ENCODE measurements at regions not wholly inside any gene's neighbourhood (a gene's known extent, or its start where the extent isn't known, plus 50 kb on each side); places are given as distances from the start of the nearest gene placed in this dataset.
"Not testable (repeated sequence)": the region's sequence is repeated elsewhere in the genome, so short reads cannot be mapped to it uniquely, and the experiment has no call there.

DNA sequence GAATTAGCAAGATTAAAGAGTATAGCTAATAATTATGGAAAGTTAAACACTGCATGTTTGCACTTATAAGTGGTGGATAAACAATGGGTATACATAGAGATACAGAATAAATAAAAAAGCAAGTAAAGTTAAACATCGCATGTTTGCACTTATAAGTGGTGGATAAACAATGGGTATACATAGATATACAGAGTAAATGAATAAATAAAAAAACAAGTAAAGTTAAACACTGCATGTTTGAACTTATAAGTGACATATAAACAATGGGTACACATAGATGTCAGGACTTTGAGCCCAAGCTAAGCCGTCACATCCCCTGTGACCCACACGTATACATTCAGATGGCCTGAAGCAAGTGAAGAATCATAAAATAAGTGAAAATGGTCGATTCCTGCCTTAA is 1533.3 kb upstream of the SPRY2 start:
- DNase-seq = no peak
- Histone ChIP-seq H4K20me1 (ENCODE audit: insufficient read depth, low read length) (no peaks in the 10 kb centered on the region), H3K27me3 (ENCODE audit: control insufficient read depth in 2 of 2, insufficient read depth in 2 of 2, low read length in 2 of 2) (no peaks in the 10 kb centered on the region), H3K4me3 (replicated peaks in 1 of 3; ENCODE audit: low read depth in 2 of 3, low read length in 3 of 3) (no peak overlapping the region), H3K9me3 (replicated peaks in 1 of 2; ENCODE audit: control insufficient read depth in 1 of 2, insufficient read depth in 1 of 2, low read length in 2 of 2) (no peaks in the 10 kb centered on the region), H3K36me3 (replicated peaks in 1 of 2; ENCODE audit: control insufficient read depth in 1 of 2, insufficient read depth in 2 of 2, low read length in 2 of 2) (no peaks in the 10 kb centered on the region), H2AFZ (ENCODE audit: insufficient read depth, low read depth, low read length, poor library complexity, severe bottlenecking) (no peak overlapping the region), H3K9ac (ENCODE audit: insufficient read depth, low read length, poor library complexity, severe bottlenecking) (no peak overlapping the region), H3K27ac (ENCODE audit: low read depth in 1 of 2, low read length in 2 of 2) (no peak overlapping the region), H3K4me2 (replicated peaks; ENCODE audit: extremely low read depth, low read length, poor library complexity, severe bottlenecking) (no peak overlapping the region), H3K79me2 (ENCODE audit: insufficient read depth, low read length) (no peaks in the 10 kb centered on the region), H3K4me1 (ENCODE audit: control insufficient read depth in 1 of 2, insufficient read depth in 2 of 2, low read length in 2 of 2) (no peaks in the 10 kb centered on the region)
- no peaks in the 10 kb centered on the region for H3K4me1 Mint-ChIP-seq
- H3K9me3 Mint-ChIP-seq = peaks cover 0 to 8% (median 2%) of the 10 kb centered on the region in 7 donors
- WGBS (ENCODE audit: insufficient coverage) = 43% methylated on average over 2 of the region's 4 CpGs
- no peak overlapping the region for H3K27ac Mint-ChIP-seq
- intact Hi-C loops (cut with micrococcal nuclease) = no loop called here
- no peak overlapping the region for H3K4me3 Mint-ChIP-seq
- no peaks in the 10 kb centered on the region for H3K27me3 Mint-ChIP-seq (ENCODE audit: low read depth in 3 of 3)
- TF ChIP-seq CTCF (IDR thresholded peaks at IDR 0.05) = no peak
- no peaks in the 10 kb centered on the region for H3K36me3 Mint-ChIP-seq

- H3K27ac ChIP-seq (ENCODE audit: low read depth in 1 of 2, low read length in 2 of 2) = no peak overlapping the region
- Mint-ChIP-seq H3K4me1 (no peaks in the 10 kb centered on the region), H3K36me3 (no peaks in the 10 kb centered on the region), H3K27ac (no peak overlapping the region), H3K9me3 (peaks cover 2 to 18% (median 8%) of the 10 kb centered on the region in 7 donors), H3K27me3 (ENCODE audit: low read depth in 3 of 3) (no peaks in the 10 kb centered on the region), H3K4me3 (no peak overlapping the region)
- no peaks in the 10 kb centered on the region for H3K4me1 ChIP-seq (ENCODE audit: control insufficient read depth in 1 of 2, insufficient read depth in 2 of 2, low read length in 2 of 2)
- no peak overlapping the region for H3K9ac ChIP-seq (ENCODE audit: insufficient read depth, low read length, poor library complexity, severe bottlenecking)
- H2AFZ ChIP-seq (ENCODE audit: insufficient read depth, low read depth, low read length, poor library complexity, severe bottlenecking) = no peak overlapping the region
- no peak for TF ChIP-seq CTCF (IDR thresholded peaks at IDR 0.05)
- intact Hi-C loops (cut with micrococcal nuclease) = no loop called here
- peaks cover 0 to 3% of the 10 kb centered on the region in 2 donors for H3K9me3 ChIP-seq (replicated peaks in 1 of 2; ENCODE audit: control insufficient read depth in 1 of 2, insufficient read depth in 1 of 2, low read length in 2 of 2)
- H3K4me3 ChIP-seq (replicated peaks in 1 of 3; ENCODE audit: low read depth in 2 of 3, low read length in 3 of 3) = no peak overlapping the region
- H3K27me3 ChIP-seq (ENCODE audit: control insufficient read depth in 2 of 2, insufficient read depth in 2 of 2, low read length in 2 of 2) = no peaks in the 10 kb centered on the region
- no peaks in the 10 kb centered on the region for H3K79me2 ChIP-seq (ENCODE audit: insufficient read depth, low read length)
- no peak overlapping the region for H3K4me2 ChIP-seq (replicated peaks; ENCODE audit: extremely low read depth, low read length, poor library complexity, severe bottlenecking)
- DNase-seq = no peak
- H3K36me3 ChIP-seq (replicated peaks in 1 of 2; ENCODE audit: control insufficient read depth in 1 of 2, insufficient read depth in 2 of 2, low read length in 2 of 2) = no peaks in the 10 kb centered on the region
- no peaks in the 10 kb centered on the region for H4K20me1 ChIP-seq (ENCODE audit: insufficient read depth, low read length)
- WGBS (ENCODE audit: insufficient coverage) = no CpG with 5 or more reads among the region's 3 CpGs
These were observed 1531.7 kb upstream of the SPRY2 start for GRCh38 chr13:81872581-81872980.

- H3K4me3 Mint-ChIP-seq; H3K9me3 ChIP-seq (replicated peaks in 1 of 2; ENCODE audit: control insufficient read depth in 1 of 2, insufficient read depth in 1 of 2, low read length in 2 of 2): not testable (repeated sequence)
- peaks cover 3 to 25% (median 10%) of the 10 kb centered on the region in 7 donors for H3K9me3 Mint-ChIP-seq
These were observed 1530.9 kb upstream of the SPRY2 start for GRCh38 chr13:81871751-81872325.

More at GRCh38 chr13:81871751-81872325, 1530.9 kb upstream of the SPRY2 start:
- H3K27me3 ChIP-seq (ENCODE audit: control insufficient read depth in 2 of 2, insufficient read depth in 2 of 2, low read length in 2 of 2); intact Hi-C loops (cut with micrococcal nuclease); H2AFZ ChIP-seq (ENCODE audit: insufficient read depth, low read depth, low read length, poor library complexity, severe bottlenecking); H3K4me3 ChIP-seq (replicated peaks in 1 of 3; ENCODE audit: low read depth in 2 of 3, low read length in 3 of 3); H3K4me1 ChIP-seq (ENCODE audit: control insufficient read depth in 1 of 2, insufficient read depth in 2 of 2, low read length in 2 of 2); H3K4me1 Mint-ChIP-seq; DNase-seq; H3K4me2 ChIP-seq (replicated peaks; ENCODE audit: extremely low read depth, low read length, poor library complexity, severe bottlenecking); H3K27ac Mint-ChIP-seq; H3K36me3 Mint-ChIP-seq; H3K27me3 Mint-ChIP-seq (ENCODE audit: low read depth in 3 of 3); H3K27ac ChIP-seq (ENCODE audit: low read depth in 1 of 2, low read length in 2 of 2); H3K79me2 ChIP-seq (ENCODE audit: insufficient read depth, low read length); H3K36me3 ChIP-seq (replicated peaks in 1 of 2; ENCODE audit: control insufficient read depth in 1 of 2, insufficient read depth in 2 of 2, low read length in 2 of 2); H4K20me1 ChIP-seq (ENCODE audit: insufficient read depth, low read length); H3K9ac ChIP-seq (ENCODE audit: insufficient read depth, low read length, poor library complexity, severe bottlenecking): not testable (repeated sequence)
- 63% methylated on average over 3 of the region's 4 CpGs for WGBS (ENCODE audit: insufficient coverage)

All from CD14-positive monocyte (primary cell).